Erythroblast (primary cell): ENCODE measurements at regions not wholly inside any gene's neighbourhood (a gene's known extent, or its start where the extent isn't known, plus 50 kb on each side); places are given as distances from the start of the nearest gene placed in this dataset.
"Not testable (repeated sequence)": the region's sequence is repeated elsewhere in the genome, so short reads cannot be mapped to it uniquely, and the experiment has no call there.

Experiments used
- GATA1 ChIP-seq: IDR thresholded peaks from 2 replicates; pipeline ENCODE4 v1.6.1; 2011; ENCODE audit warnings: low read depth, mild to moderate bottlenecking, control low read depth, low read length, moderate library complexity
- POLR2A ChIP-seq: IDR thresholded peaks from 2 replicates; pipeline ENCODE4 v1.6.1; 2011; ENCODE audit warnings: mild to moderate bottlenecking, low read length

GRCh38 chr16:16508344-16508743 lies 129.4 kb downstream of the NPIPA7 start:
- TF ChIP-seq POLR2A, GATA1: not testable (repeated sequence)
